ENCODE measurements at regions not wholly inside any gene's neighbourhood (a gene's known extent, or its start where the extent isn't known, plus 50 kb on each side); places are given as distances from the start of the nearest gene placed in this dataset.

DNA sequence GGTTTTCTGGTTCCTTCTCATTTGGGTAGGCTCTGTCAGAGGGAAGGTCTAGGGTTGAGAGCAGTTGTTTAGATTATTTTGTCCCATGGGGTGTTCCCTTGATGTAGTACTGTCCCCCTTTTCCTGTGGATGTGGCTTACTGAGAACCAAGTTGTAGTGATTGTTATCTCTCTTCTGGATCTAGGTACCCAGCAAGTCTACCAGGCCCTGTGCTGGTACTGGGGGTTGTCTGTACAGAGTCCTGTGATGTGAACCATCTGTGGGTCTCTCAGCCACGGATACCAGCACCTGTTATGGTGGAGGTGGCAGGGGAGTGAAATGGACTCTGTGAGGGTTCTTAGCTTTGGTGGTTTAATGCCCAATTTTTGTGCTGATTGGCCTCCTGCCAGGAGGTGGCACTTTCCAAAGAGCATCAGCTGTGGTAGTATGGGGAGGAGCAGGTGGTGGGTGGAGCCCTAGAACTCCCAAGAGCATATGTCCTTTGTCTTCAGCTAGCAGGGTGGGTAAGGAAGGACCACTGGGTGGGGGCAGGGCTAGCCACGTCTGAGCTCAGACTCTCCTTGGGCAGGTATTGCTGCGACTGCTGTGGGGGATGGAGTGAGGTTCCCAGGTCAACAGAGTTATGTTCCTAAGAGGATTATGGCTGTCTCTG is 179.3 kb upstream of the BTG1 start:
- CTCF ChIA-PET, result no interaction called here

DNA sequence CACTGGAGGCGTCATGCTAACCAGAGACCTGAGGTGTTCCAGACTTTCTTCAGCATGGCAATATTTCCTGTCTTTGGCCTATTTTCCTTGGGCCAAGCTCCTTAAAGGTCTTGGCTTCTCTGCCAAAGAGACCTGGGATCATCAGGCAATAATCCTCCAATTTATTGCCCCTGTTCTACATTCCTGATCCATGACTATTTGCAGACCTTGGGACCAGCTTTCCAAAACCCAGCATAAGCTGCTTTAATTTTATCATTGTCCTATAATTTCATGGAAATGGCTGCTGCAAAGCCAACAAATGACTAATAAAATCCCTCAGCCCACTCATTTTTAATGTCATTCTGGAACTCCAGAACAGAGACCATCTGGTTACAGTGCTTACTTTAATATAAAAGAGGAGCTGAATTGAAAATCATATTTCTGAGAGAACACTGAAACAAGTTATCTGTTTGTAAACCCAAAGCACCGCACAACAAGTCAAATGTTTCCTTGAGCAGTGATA is 166.9 kb upstream of the BTG1 start:
- no peaks in the 10 kb centered on the region for H3K9me3 ChIP-seq (ENCODE audit: control insufficient read depth, insufficient read depth, low read depth, low read length)
- POLR2A ChIA-PET, result no interaction called here
- H3K27ac ChIP-seq (ENCODE audit: extremely low read depth, low read depth, low read length), result no peak overlapping the region
- TF ChIP-seq KLF9 (tag by site-specific recombination; IDR thresholded peaks at IDR 0.05; ENCODE audit: low read depth) (no peak), ZNF394 (tag by site-specific recombination; IDR thresholded peaks at IDR 0.05; ENCODE audit: borderline replicate concordance) (no peak), KLF8 (tag by site-specific recombination; IDR thresholded peaks at IDR 0.05) (no peak), ZNF626 (tag by site-specific recombination; IDR thresholded peaks at IDR 0.05) (no peak), ZNF677 (tag by site-specific recombination; IDR thresholded peaks at IDR 0.05) (no peak), ZSCAN16 (tag by site-specific recombination; IDR thresholded peaks at IDR 0.05) (no peak)
- no peak overlapping the region for H3K4me3 ChIP-seq (ENCODE audit: low read depth, low read length)
- CTCF ChIA-PET, result no interaction called here
- no peaks in the 10 kb centered on the region for H3K4me1 ChIP-seq (ENCODE audit: control insufficient read depth, insufficient read depth, low read length)
- H3K36me3 ChIP-seq (ENCODE audit: control insufficient read depth in 2 of 2, insufficient read depth in 1 of 2, low read length in 2 of 2), result no peaks in the 10 kb centered on the region

More for the DNA sequence above, 179.3 kb upstream of the BTG1 start:
- Histone ChIP-seq H3K27ac (ENCODE audit: extremely low read depth, low read depth, low read length) (no peak overlapping the region), H3K36me3 (ENCODE audit: control insufficient read depth in 2 of 2, insufficient read depth in 1 of 2, low read length in 2 of 2) (no peaks in the 10 kb centered on the region), H3K9me3 (ENCODE audit: control insufficient read depth, insufficient read depth, low read depth, low read length) (no peaks in the 10 kb centered on the region), H3K4me3 (ENCODE audit: low read depth, low read length) (no peak overlapping the region), H3K4me1 (ENCODE audit: control insufficient read depth, insufficient read depth, low read length) (no peaks in the 10 kb centered on the region)
- TF ChIP-seq, protein P1, sequence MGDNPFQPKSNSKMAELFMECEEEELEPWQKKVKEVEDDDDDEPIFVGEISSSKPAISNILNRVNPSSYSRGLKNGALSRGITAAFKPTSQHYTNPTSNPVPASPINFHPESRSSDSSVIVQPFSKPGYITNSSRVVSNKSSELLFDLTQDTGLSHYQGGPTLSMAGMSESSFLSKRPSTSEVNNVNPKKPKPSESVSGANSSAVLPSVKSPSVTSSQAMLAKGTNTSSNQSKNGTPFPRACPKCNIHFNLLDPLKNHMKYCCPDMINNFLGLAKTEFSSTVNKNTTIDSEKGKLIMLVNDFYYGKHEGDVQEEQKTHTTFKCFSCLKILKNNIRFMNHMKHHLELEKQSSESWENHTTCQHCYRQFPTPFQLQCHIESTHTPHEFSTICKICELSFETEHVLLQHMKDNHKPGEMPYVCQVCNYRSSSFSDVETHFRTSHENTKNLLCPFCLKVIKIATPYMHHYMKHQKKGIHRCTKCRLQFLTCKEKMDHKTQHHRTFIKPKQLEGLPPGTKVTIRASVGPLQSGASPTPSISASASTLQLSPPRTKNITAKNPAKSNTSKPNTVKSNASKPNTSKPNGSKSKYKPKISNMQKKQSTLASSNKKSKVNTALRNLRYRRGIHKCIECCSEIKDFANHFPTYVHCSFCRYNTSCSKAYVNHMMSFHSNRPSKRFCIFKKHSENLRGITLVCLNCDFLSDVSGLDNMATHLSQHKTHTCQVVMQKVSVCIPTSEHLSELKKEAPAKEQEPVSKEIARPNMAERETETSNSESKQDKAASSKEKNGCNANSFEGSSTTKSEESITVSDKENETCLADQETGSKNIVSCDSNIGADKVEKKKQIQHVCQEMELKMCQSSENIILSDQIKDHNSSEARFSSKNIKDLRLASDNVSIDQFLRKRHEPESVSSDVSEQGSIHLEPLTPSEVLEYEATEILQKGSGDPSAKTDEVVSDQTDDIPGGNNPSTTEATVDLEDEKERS (tag by site-specific recombination; IDR thresholded peaks at IDR 0.05), result no peak
- TF ChIP-seq GLIS2 (tag by site-specific recombination; IDR thresholded peaks at IDR 0.05), result no peak
- no peak for TF ChIP-seq ZNF23 (tag by site-specific recombination; IDR thresholded peaks at IDR 0.05; ENCODE audit: borderline replicate concordance)
- TF ChIP-seq ZEB2 (tag by site-specific recombination; IDR thresholded peaks at IDR 0.05), result no peak
- TF ChIP-seq OSR2 (tag by site-specific recombination; IDR thresholded peaks at IDR 0.05), result no peak
- TF ChIP-seq ZNF501 (tag by site-specific recombination; IDR thresholded peaks at IDR 0.05), result no peak
- TF ChIP-seq ZNF473 (tag by site-specific recombination; IDR thresholded peaks at IDR 0.05), result no peak
- TF ChIP-seq ZBTB8A (tag by site-specific recombination; IDR thresholded peaks at IDR 0.05), result no peak
- TF ChIP-seq, protein P2, sequence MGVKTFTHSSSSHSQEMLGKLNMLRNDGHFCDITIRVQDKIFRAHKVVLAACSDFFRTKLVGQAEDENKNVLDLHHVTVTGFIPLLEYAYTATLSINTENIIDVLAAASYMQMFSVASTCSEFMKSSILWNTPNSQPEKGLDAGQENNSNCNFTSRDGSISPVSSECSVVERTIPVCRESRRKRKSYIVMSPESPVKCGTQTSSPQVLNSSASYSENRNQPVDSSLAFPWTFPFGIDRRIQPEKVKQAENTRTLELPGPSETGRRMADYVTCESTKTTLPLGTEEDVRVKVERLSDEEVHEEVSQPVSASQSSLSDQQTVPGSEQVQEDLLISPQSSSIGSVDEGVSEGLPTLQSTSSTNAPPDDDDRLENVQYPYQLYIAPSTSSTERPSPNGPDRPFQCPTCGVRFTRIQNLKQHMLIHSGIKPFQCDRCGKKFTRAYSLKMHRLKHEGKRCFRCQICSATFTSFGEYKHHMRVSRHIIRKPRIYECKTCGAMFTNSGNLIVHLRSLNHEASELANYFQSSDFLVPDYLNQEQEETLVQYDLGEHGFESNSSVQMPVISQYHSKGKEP (tag by site-specific recombination; IDR thresholded peaks at IDR 0.05), result no peak
- POLR2A ChIA-PET, result no interaction called here

DNA sequence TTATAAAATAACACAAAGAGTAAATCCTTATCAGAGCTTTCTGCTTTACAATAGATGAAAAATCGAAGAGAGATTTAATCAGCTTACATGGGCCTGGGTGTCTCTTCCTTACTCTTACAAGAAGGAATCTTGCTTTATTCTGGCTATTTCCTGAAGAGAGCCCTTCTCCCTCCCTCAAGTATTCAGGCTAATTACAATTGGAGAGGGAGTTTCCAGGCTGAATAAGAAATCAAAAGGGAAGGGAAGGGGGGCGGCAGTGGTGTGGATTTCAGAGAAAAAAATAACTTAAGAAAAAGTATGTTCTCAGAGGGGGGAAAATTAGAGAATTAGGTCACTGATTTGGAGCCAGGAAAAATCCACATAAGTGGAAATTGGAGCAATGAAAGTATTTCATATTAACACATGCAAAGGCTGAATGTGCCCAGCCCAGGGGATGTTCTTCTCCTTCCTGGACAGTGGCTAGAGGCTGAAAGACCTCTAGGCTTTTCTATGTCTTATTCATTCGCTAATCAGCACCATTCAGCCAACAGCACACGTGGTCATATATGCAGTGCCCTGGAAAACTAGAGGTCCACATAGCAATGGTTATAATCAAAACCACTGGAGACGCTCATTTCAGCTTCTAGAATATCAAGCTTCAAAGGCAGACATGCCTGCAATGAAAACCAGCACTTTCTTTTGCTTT is 158.9 kb upstream of the BTG1 start:
- H3K27ac ChIP-seq (ENCODE audit: extremely low read depth, low read depth, low read length), result no peak overlapping the region
- H3K9me3 ChIP-seq (ENCODE audit: control insufficient read depth, insufficient read depth, low read depth, low read length), result no peaks in the 10 kb centered on the region
- no peak overlapping the region for H3K4me3 ChIP-seq (ENCODE audit: low read depth, low read length)
- POLR2A ChIA-PET, result no interaction called here
- CTCF ChIA-PET, result no interaction called here
- H3K36me3 ChIP-seq (ENCODE audit: control insufficient read depth in 2 of 2, insufficient read depth in 1 of 2, low read length in 2 of 2), result no peaks in the 10 kb centered on the region
- H3K4me1 ChIP-seq (ENCODE audit: control insufficient read depth, insufficient read depth, low read length), result peaks cover 3% of the 10 kb centered on the region
- no peak for TF ChIP-seq ZNF138 (tag by site-specific recombination; IDR thresholded peaks at IDR 0.05; ENCODE audit: borderline replicate concordance)
- no peak for TF ChIP-seq ZNF701 (tag by site-specific recombination; IDR thresholded peaks at IDR 0.05)
- TF ChIP-seq, protein P3, sequence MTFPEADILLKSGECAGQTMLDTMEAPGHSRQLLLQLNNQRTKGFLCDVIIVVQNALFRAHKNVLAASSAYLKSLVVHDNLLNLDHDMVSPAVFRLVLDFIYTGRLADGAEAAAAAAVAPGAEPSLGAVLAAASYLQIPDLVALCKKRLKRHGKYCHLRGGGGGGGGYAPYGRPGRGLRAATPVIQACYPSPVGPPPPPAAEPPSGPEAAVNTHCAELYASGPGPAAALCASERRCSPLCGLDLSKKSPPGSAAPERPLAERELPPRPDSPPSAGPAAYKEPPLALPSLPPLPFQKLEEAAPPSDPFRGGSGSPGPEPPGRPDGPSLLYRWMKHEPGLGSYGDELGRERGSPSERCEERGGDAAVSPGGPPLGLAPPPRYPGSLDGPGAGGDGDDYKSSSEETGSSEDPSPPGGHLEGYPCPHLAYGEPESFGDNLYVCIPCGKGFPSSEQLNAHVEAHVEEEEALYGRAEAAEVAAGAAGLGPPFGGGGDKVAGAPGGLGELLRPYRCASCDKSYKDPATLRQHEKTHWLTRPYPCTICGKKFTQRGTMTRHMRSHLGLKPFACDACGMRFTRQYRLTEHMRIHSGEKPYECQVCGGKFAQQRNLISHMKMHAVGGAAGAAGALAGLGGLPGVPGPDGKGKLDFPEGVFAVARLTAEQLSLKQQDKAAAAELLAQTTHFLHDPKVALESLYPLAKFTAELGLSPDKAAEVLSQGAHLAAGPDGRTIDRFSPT (tag by site-specific recombination; IDR thresholded peaks at IDR 0.05), result no peak
- no peak for TF ChIP-seq SP7 (tag by site-specific recombination; IDR thresholded peaks at IDR 0.05)
- no peak for TF ChIP-seq ZNF677 (tag by site-specific recombination; IDR thresholded peaks at IDR 0.05)
- TF ChIP-seq MEIS1 (CRISPR knock-in tag; IDR thresholded peaks at IDR 0.05; ENCODE audit: borderline replicate concordance), result no peak
- no peak for TF ChIP-seq ZBTB7A (tag by site-specific recombination; IDR thresholded peaks at IDR 0.05; ENCODE audit: low read depth)
- no peak for TF ChIP-seq ZNF23 (tag by site-specific recombination; IDR thresholded peaks at IDR 0.05; ENCODE audit: borderline replicate concordance)
